ENCODE measurements at regions not wholly inside any gene's neighbourhood (a gene's known extent, or its start where the extent isn't known, plus 50 kb on each side); places are given as distances from the start of the nearest gene placed in this dataset.

DNA sequence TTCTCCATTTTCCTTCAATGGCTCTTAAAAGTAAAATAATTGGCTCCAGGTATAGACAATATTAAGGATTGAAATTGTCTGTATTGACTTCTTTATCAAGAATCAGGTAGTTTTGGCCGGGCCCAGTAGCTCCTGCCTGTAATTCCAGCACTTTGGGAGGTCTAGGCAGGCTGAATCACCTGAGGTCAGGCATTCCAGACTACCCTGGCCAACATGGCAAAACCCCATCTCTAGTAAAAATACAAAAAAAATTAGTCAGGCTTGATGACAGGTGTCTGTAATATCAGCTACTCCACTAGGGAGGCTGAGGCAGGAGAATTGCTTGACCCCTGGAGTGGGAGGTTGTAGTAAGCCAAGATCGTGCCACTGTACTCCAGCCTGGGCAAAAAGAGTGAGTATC, 1008.5 kb upstream of the EEF2KMT start:
- no peak for DNase-seq

DNA sequence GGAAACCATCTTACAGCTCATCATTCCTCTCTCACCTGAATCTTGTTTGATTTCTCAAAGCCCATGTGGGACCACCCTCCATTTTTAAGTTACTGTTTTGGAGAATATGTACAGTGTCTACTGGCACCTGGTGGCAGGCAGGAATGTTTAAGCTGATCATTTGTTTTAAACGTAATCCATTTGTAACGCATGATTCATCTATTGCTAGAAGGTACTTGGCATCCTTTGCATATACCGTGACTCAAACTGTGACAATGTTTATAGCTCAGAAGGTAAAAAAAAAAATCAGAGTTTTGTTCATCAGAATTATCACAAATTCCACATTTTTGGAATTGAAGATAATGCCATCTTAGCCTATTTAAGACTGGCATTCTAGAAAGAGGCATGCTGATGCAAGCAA, 1007.5 kb upstream of the EEF2KMT start:
- DNase-seq = no peak

DNA sequence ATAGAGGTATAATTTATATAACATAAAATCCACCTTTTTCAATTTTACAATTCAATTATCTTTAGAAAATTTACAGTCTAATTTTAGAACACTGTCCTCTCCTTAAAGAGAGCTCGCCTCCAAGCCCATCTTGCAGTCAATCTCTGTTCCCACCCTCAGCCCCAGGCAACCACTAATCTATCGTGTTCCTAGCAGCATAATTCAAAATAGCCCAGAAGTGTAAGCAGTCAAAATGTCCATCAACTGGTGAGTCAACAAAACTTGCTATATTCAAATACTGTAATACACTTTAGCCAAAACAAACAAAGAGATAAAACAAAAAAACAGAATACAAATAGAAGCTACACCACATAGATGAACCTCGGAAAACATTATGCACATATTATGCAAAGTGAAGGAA, 1006.8 kb upstream of the EEF2KMT start:
- no peak for DNase-seq

DNA sequence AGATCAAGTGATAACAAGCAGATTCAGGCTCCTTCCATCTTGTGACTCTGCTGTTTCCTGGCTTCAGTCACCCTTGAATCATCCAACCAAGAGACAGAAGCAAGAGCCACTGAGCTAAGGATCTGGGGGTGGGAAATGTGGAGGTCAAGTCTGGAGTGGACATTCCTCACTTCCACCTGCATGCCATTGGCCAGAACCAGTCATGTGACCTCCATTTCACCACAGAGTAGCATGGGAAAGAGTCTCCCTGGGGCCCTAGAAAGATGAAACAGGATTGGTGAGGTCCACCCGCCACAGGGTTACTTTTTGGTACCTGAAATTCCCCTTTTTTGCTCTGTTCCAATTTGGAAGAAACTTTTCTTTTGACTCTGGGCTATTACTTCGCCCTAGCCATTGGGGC, 1006.0 kb upstream of the EEF2KMT start:
- no peak for DNase-seq

DNA sequence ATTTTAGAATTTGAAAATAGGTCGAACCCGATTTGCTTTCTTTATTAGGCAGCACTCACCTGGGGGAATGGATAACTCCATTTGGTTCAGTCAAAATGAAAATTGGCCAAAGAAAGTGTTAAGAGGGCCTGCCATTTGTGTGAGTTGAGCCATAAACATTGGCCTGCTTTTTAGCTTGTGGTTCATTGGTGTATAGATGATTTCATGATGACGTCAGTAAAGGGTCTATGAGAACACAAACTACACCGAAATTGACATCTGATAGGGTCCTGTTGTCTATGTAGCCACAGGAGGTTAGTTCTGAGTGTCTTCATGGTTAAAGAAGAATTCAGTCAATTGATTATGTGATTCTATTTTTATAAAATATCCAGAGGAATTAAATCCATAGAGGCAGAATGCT, 1001.5 kb upstream of the EEF2KMT start:
- no peak for DNase-seq

DNA sequence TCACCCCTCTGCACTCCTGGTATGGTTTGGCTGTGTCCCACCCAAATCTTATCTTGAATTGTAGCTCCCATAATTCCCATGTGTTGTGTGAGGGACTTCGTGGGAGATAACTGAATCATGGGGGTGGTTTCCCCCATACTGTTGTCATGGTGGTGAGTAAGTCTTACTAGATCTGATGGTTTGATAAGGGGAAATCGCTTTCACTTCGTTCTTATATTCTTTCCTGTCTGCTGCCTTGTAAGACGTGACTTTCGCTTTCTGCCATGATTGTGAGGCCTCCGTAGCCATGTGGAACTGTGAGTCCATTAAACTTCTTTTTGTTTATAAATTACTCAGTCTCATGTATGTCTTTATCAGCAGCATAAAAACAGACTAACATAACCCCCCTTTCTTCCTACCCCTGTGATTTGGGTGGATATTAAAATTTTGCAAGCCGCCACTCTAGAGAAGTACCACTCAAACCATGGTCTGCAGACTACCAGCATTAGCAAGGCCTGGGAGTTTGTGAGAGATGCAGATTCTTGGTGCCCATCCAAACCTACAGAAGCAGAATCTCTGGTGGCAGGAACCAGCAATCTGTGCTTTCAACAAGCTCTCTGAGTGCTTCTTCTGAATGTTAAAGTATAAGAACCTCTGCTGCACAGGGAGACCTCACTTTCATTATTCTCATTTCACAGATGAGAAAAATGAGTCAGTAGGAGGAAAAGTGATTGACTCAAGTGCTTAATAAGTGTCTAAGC, 999.5 kb upstream of the EEF2KMT start:
- no peak for DNase-seq

DNA sequence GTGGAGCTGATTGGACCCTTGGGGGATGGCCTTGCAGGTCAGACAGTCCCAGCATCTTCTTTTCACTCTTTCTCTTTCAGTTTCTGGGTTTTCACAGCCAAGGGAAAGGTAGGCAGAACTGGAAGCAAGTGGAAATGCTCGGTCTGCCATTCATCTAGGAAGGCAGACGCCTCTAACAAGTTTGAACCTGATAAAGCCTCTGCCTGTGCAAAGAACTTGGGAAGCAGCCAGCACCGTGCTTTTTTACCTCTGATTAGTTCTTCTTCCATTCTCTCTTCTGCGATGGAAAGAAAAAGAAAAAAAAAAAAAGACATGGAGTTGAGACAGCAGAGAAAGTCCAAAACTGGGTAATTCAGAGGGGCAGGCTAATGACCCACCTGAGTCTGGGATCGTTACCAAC, 997.8 kb upstream of the EEF2KMT start:
- no peak for DNase-seq

DNA sequence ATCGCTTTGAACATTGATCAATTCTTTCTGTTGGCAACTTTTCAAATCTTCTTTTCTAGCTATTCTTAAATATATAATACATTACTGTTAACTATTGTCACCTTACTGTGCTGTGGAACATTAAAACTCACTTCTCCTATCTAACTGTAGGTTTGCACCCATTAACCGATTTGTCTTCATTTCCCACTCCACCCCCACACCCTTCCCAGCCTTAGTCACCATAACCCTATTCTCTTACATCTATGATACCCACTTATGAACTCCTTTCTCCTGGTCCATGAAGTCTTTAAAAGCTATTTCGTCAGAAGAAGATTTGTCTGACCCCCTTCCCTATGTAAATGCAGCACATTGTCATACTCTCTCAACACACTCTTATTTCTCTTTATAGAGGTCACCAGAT, 993.4 kb upstream of the EEF2KMT start:
- DNase-seq = no peak

DNA sequence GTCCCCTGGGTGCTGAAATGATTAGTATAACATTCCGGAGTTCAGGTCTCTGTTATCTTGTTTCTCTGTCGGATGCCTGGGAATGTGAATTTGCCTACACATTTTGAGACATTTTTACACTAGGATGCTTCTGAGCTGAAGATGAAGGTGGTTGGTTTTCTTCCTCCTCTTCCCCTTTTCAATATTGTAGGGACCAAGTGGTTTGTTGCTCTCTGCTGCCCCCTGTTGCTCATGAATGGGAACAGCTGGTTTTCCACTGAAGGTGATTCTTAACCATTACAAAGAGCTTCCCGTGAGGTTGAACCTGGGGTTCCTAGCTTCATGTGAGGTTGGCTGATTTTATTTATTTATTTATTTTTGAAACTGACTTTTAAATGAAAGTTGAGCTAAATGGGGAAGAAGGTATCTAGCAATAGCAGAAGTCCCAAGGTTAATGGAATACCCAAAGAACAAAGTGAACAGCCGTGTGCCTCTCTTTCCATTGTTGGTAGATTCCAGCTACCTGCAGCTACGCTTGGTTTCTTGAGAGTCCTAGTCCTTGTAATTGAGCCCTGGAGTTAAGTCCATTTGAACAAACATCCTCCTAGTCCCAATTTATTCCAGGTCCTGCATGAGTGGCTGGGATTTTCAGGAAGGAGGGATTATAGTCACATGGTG, 983.9 kb upstream of the EEF2KMT start:
- DNase-seq = peak; percentile 55

DNA sequence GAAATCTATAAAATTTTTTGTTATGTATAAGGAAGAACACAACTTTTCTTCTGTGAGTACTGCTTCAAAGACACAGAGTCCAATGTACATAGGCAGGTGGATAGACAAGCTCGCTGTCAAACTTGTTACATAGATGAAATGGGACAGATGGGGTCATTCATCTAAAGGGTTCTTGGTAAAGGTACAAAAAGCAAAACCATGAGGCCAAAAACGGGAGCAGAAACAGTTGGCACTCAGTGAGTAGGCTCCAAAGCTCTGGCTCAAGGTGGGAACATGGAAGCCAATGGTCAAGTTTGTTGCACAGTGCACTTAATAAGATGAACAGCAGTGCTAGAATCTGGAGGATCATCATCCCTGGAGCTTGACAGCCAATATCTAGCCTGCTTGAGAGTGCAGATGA, 979.0 kb upstream of the EEF2KMT start:
- no peak for DNase-seq

DNA sequence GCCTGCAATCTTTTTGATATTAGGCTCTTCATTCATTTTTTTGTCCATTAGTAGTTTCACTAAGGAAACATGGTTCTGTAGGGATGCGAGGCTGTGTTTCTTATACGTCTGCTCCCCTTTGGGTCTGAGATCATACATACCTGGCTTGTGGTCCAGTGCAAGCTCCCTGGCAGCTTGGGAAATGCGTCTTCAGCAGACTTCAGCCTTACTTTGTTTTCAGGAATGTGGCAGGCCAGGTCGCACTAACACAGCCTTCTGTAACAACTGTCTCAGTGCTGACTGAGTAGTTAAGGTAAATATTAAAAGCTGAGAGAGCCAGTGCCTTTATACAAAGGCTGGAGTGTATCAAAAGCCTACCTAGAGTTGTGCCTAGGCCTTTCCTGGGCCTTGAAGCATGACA, 970.5 kb upstream of the EEF2KMT start:
- no peak for DNase-seq

DNA sequence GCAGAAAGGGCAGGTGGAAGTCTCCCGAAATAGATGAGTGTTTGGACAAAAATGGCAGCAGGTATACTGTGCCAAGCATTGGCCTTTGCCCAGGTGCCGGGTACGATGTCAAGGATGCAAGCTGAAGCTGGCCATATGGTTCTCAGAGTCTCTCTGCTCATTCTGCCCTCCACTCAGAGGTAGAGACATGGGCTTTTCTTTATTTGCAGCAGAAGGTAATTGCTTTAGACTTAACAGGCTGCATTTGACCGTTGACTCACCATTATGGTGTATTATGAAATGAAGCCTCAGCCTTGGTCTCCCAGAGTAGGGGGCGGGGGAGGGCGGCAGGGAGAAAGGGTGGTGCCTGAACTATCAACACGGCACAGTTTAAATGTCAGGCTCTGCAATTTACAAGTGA, 969.1 kb upstream of the EEF2KMT start:
- DNase-seq = no peak

DNA sequence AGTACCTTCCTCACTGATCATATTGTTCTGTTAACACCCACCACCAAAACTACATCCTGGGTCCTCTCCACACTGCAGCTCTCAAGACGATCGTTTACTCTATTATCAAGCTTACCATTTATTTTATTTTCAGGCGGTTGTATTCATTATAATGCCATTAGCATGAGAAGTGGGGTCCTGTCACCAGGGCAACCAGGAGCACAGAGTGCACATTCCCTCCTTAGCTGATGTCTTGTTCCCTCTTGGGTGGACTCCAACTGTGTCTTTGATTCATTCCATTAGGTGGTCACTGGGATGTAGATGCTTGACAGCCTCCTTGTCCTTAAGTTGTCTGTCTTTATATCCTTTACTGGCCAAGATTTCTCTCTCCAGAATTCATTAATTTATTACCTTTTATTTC, 965.9 kb upstream of the EEF2KMT start:
- no peak for DNase-seq

DNA sequence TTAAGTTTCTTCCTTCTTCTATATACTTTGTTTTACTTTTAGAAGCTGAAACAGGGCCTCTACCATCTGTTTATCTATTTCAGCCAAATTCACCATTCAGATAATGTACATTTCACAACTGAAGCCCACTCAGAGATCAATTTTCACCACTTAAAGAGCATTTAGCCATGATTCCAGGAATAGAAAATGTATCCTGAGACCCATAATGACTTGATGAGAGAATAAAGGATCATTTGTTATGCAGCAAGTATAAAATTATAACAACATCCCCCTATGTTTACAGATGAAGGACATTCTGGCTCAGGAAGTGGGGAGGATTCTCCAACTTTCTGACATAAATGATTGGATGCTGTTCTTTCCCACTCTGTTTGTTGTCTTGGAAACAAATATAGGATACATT, 962.1 kb upstream of the EEF2KMT start:
- no peak for DNase-seq

DNA sequence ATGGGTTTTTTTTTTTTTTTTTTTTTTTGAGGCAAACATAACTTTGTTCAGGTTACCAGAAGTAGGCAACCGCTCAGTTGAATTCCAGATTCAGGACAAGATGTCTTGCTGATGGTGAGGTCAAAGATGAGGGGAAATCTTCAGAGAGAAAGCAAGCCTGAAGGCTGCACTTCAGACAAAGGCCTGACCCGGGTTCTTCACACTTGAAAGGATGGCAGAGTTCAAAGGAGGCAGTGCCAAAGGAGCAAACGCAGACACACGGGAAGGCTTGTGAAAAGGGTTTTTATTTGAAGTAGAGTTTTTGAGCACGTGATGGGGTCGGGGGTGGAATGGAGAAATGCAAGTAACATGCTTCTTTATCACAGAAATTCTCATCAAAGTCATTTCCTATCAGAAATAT, 960.2 kb upstream of the EEF2KMT start:
- no peak for DNase-seq

DNA sequence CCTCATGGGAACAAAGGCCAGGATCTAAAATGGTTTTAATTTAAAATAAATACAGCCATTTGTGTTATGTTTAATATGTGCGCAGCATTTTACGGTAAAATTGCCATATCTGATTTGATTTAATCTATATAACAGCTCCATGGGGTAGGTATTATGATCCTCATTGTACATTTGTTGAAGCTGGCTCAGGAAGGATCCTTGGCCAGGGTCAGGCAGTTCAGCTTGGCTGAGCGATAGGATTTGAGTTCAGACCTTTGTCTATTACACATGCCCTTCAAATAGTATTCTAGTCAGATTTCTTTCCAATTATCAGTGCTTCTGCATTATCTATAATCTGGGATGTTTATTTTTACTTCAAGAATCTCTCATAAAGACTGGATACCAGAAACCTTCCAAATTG, 950.4 kb upstream of the EEF2KMT start:
- no peak for DNase-seq

DNA sequence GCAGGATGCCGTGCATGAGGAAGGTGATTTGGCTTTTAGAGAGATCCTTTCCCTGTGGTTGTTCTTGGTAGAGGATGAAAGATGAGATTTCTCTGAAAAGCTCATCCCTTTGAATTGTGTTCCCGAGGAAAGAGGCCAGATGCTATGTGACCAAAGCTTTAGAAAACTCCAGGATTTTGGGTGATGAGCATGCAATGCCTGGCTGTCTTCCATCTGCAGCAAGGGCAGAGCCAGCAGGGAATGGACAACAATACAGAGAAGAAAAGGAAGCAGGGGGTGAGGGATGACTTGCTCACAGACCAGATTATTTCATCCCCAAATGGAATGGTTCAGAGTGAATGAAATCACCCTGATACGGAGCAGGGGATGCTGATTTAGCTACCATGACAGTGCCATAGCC, 949.7 kb upstream of the EEF2KMT start:
- no peak for DNase-seq

DNA sequence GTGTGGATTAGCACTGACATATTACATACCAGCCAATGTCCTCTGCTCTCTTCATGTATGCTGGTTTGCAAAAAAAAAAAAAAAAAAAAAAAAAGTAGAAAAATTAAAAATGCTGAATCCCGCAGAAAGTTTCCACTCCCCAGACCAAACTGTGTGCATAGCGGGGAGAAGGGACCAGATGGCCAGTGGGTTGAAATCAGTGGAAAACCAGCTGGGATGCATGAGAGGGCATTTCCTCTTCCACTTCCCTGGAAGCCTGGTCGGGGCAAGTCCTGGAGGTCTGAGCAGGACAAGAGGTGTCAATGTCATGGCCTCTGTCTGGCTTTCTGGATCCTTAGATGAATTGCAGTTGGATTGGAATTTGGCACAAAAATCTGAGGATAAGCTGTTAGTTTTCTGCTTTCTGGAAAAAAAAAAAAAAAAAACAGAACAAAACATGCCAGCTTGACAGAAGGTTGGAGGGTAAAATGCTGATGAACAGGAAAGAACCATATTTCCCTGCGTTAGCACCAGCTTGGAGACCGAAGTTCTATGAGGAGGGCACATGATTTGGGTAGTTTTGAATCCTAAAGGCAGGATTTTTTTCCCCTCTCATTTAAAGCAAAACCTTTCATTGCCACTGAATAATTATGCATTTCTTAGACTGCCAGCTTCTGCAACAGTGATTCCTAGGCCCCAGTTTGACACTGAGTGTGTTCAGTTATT, 941.5 kb upstream of the EEF2KMT start:
- DNase-seq = no peak

DNA sequence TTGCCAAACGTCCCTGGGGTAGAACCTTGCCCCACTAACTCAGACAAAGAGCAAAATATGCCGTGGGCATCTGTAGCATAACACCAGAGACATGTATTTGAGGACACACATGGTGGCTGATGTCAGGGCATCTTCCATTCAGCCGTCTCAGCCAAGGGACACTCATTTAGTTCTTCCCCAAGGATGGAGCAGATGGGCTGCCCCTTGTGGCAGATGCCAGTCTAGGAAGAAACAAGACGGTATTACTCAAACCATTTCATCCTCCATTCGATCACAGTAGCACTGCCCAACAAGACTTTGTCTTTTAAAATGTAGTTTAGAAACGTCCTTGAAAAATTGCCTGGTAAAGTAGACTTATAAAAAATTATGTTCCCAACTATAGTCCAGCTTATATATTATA, 937.6 kb upstream of the EEF2KMT start:
- DNase-seq = no peak

DNA sequence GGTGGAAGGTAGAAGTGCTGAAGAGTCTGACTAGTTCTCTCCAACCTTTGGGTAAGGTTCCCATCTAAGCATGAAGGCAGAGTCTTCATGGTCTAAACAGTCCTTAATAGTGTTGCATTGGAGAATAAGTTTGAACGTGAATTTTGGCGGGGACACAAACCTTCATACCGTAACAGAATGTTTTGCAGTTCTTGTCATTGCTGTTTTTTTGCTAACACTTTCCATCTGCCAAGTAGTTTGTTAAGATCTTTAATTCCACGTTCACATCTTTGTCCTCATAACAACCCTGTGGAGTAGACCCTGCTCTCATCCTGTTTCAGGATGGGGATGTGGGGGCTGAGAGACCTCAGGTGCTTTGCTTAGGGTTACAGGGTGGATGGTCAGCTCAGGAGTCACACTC, 936.9 kb upstream of the EEF2KMT start:
- no peak for DNase-seq

DNA sequence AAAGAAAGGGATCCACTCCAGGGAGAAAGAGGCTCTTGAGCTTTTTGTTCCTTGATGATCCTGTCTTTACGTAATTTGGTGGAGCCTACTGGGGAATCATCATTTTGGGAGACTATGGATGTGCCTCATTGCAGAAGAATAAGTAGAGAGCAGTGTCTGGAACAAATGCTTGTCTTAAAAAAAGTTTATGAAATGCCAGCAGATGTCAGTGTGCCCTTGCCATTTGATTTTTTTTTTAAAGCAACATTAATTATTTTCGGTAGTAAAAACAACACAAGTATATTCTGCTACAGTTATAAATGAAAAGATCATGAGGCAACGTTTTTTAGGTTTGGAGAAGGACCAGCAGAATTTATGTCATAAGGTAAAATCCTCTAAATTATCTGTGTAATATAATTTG, 934.8 kb upstream of the EEF2KMT start:
- DNase-seq = no peak

DNA sequence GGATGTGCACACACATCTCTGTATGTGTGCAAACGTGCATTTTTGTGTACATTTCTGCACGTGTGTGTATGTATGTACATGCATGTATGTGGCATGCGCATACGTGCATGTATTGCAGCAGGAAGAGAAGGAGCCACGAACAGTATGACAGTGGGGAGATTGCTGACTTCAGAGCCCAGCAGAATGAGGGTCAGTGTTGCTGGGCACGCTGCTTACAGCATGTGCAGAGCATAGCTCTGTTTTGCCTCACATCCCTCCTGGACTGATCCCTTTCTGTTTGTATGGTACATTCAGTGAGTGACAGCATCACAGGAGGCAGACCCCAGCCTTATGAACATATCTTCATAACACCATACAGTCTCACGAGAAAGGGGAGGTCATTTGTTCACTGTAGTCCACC, 934.0 kb upstream of the EEF2KMT start:
- DNase-seq = no peak

DNA sequence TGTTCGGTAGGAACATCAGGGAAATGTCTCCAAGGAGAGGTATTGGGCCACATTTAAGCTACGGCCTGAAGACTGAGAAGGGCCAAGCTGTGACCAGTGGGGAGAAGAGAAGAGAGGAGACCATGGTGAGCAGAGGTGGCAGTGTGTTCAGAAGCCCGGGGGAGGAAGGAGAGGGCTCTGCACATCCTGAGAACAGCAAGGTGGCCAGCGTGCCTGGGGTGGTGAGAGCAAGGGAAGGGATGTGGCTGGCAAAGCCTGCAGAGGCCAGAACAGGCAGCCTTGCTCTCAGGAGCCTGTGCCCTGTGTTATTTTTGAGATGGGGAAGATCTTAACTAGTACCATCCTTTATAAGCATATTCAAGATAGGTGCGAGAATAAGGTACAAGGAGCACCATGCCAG, 933.5 kb upstream of the EEF2KMT start:
- no peak for DNase-seq

DNA sequence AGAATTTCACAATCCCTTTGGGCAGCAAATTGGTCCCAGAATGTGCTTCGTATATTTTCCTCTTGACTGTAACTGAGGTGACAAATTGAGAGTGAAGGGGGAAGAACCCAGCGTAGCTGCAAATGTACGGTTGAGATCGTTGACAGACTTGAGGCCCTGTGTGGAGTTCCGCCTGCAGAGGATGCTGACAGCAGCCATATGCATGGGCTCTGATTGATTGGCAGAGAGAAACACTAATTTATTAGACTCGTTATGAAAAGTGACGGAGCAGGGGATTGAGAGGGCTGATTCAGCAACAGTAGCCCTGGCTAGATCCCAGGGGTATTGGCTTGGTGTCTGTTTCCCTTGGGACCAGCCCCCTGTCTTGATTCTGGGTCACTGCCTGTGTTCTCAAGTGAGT, 930.1 kb upstream of the EEF2KMT start:
- no peak for DNase-seq

DNA sequence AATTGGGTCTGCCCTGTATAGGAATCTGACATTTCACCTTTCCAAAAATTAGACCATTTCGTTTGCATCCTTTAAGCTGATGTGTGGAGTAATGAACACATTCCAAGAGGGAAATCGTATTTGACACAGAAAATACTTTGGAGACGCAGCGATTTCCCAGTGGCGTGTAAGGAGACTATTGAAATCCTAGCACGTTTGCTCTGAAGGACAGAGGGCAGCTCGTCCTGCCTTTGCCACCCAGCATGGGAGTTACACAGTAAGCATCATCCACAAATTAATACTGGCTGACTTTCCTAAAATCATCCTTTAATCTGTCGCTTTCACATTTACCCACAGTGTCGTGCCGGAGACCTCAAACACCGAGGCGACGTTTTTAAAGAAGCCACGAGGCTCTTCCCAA, 925.9 kb upstream of the EEF2KMT start:
- no peak for DNase-seq
